GM12891 (cell line): ENCODE measurements at regions not wholly inside any gene's neighbourhood (a gene's known extent, or its start where the extent isn't known, plus 50 kb on each side); places are given as distances from the start of the nearest gene placed in this dataset.

Experiments
- POLR2A ChIP-seq: IDR thresholded peaks from 2 replicates; pipeline ENCODE4 v1.6.1; 2011; ENCODE audit warnings: low read depth, low read length, control low read depth
- POLR2AphosphoS5 ChIP-seq: IDR thresholded peaks from 2 replicates; pipeline ENCODE4 v1.6.1; 2011; ENCODE audit warnings: low read depth, low read length, control low read depth
- POU2F2 ChIP-seq: IDR thresholded peaks from 2 replicates; pipeline ENCODE4 v1.6.1; 2011; ENCODE audit warnings: low read depth, mild to moderate bottlenecking, control low read depth, low read length, moderate library complexity
- TAF1 ChIP-seq: IDR thresholded peaks from 2 replicates; pipeline ENCODE4 v1.6.1; 2011; ENCODE audit warnings: low read depth, low read length, control low read depth

- TF ChIP-seq POLR2A: no peak
- no peak for TF ChIP-seq POU2F2
- no peak for TF ChIP-seq TAF1
- no peak for TF ChIP-seq POLR2AphosphoS5
These were observed 481.7 kb upstream of the CADM1 start for GRCh38 chr11:115985896-115986295.
